ENCODE measurements at regions not wholly inside any gene's neighbourhood (a gene's known extent, or its start where the extent isn't known, plus 50 kb on each side); places are given as distances from the start of the nearest gene placed in this dataset.
"Not testable (repeated sequence)": the region's sequence is repeated elsewhere in the genome, so short reads cannot be mapped to it uniquely, and the experiment has no call there.

- no peak for DNase-seq (ENCODE audit: low spot score)
Measured at GRCh38 chr14:53672526-53672925, 284.1 kb downstream of the BMP4 start.

GRCh38 chr14:53670701-53671100, 285.9 kb downstream of the BMP4 start:
- peak; percentile 22 for DNase-seq (ENCODE audit: low spot score)

- DNase-seq (ENCODE audit: low spot score): no peak
Measured at GRCh38 chr14:53668897-53669296, 287.7 kb downstream of the BMP4 start.

GRCh38 chr14:53663709-53664108, 292.9 kb downstream of the BMP4 start:
- peak; percentile 19 for DNase-seq (ENCODE audit: low spot score)

GRCh38 chr14:53655080-53655785, 301.4 kb downstream of the BMP4 start:
- DNase-seq (ENCODE audit: low spot score): peak; percentile 8

GRCh38 chr14:53652068-53652467, 304.6 kb downstream of the BMP4 start:
- DNase-seq (ENCODE audit: low spot score): no peak

GRCh38 chr14:53651096-53651740, 305.4 kb downstream of the BMP4 start:
- DNase-seq (ENCODE audit: low spot score): no peak

GRCh38 chr14:53646925-53647324, 309.7 kb downstream of the BMP4 start:
- no peak for DNase-seq (ENCODE audit: low spot score)

GRCh38 chr14:53640695-53641094, 315.9 kb downstream of the BMP4 start:
- no peak for DNase-seq (ENCODE audit: low spot score)

- DNase-seq (ENCODE audit: low spot score): peak; percentile 41
Measured at GRCh38 chr14:53638966-53639365, 317.7 kb downstream of the BMP4 start.

- no peak for DNase-seq (ENCODE audit: low spot score)
Measured at GRCh38 chr14:53634793-53635192, 321.8 kb downstream of the BMP4 start.

GRCh38 chr14:53630336-53630735, 326.3 kb downstream of the BMP4 start:
- no peak for DNase-seq (ENCODE audit: low spot score)

- peak; percentile 38 for DNase-seq (ENCODE audit: low spot score)
Measured at GRCh38 chr14:53628732-53629430, 327.7 kb downstream of the BMP4 start.

- DNase-seq (ENCODE audit: low spot score): no peak
Measured at GRCh38 chr14:53628261-53628660, 328.4 kb downstream of the BMP4 start.

- no peak for DNase-seq (ENCODE audit: low spot score)
Measured at GRCh38 chr14:53626761-53627160, 329.9 kb downstream of the BMP4 start.

- no peak for DNase-seq (ENCODE audit: low spot score)
Measured at GRCh38 chr14:53622447-53622846, 334.2 kb downstream of the BMP4 start.

GRCh38 chr14:53621921-53622320, 334.7 kb downstream of the BMP4 start:
- no peak for DNase-seq (ENCODE audit: low spot score)

GRCh38 chr14:53621433-53621832, 335.2 kb downstream of the BMP4 start:
- no peak for DNase-seq (ENCODE audit: low spot score)

GRCh38 chr14:53620890-53621289, 335.7 kb downstream of the BMP4 start:
- no peak for DNase-seq (ENCODE audit: low spot score)

GRCh38 chr14:53620317-53620716, 336.3 kb downstream of the BMP4 start:
- DNase-seq (ENCODE audit: low spot score): peak; percentile 62

GRCh38 chr14:53619691-53620231, 336.9 kb downstream of the BMP4 start:
- peak; percentile 74 for DNase-seq (ENCODE audit: low spot score)

- DNase-seq (ENCODE audit: low spot score): not testable (repeated sequence)
Measured at GRCh38 chr14:53616536-53616935, 340.1 kb downstream of the BMP4 start.

Data from umbilical cord (tissue), 1 donor.